Mucosa of gallbladder (tissue), 1 donor: ENCODE measurements at regions not wholly inside any gene's neighbourhood (a gene's known extent, or its start where the extent isn't known, plus 50 kb on each side); places are given as distances from the start of the nearest gene placed in this dataset.

ENCODE experiments used
- DNase-seq: peaks from one replicate; pipeline ENCODE4 v3.0.0-alpha.2; 2020; ENCODE audit warnings: low spot score
- donor health status: DM: no; HTN: no; CAD: no.

DNA sequence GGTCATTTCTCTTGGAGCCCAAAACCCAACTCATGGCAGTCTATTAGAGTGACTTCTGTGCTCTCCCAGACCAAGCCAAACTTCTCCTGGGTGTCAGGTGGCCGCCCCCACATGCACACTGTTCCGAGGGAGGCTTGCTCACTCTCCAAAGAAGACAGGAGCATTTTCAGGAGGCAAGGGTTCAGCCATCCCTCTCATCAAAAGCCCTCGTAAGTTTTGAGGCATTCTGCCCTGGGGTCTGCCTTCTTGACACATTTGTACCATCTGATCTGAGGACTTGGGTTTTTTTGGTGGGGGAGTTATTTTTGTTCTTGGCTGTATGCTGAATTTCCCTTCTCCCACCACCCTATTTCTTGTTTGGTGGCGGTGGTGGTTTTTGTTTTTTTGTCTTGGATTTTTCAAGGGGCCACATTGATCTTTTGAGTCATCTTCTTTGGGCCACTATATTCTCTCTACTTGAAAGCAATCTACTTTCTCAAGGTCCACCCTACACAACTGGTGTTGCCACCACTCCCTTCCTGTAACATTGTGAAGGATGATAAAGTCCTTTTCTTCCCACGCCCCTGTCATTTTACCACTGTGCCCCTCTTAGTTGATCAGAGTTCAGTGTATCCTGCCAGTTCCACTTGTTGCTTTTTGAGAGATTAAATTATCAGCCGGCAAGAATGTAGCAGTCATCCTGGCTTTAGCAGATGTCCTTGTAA, 255.8 kb downstream of the CYP26B1 start:
- no peak for DNase-seq

DNA sequence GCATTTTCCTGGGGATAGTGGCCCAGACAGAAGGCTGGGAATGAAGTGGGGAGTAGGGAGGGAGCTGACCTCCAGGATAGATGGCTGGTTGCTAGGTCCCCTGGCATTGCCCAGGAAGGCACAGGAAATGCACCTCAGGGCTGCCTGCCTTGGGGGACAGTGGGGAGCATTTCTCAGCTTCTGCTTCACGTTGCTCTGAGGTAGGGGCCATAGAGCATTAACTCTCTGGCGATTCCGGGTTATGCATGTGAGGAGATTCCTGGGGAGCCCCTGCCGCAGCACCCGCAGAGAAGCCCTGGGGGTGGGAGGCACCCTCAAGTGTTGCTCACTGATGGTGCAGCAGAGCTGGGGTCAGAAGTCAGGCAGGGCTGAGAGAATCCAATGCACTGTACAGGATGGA, 256.5 kb downstream of the CYP26B1 start:
- DNase-seq = no peak

DNA sequence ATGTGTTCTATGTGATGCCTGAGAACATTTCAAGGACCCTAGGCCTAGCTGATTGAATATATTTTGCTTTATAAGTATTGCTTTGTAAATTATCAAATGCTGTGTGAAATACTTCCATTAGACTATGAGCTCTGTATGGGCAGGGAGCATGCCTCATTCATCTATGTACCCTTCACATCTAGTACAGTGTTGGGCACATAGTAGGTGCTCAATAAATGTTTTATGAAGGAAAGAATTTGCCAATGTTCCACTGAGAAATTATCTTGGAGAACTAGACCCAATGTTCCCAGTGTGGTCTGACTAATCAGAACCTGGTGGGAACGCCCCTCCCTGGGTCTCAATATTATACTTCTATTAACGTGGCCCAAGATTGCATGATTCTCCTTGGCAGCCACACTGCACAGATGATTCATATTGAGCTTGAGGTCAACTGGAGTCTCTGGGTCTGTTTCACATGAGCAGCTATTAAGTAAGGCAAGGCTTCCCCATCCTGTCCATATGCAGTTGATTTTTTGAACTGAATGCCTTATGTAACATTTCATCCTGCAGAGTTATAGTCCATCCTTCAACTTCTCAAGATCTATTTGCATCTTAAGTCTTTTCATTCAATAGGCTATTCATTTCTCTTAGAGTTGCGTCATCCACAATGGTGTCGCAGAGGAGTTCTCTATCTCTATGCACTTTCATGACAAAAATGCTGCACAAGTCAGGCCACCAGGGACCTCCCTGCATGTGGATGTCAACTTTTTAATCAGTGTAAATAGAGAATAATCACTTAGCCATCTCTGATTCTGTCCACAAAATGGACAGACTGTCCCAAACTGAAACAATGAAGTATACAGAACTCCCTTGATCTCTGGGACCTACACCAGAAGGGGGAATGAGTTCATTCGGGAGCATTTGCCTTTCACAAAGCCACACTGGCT, 257.6 kb downstream of the CYP26B1 start:
- DNase-seq = peak; percentile 10

DNA sequence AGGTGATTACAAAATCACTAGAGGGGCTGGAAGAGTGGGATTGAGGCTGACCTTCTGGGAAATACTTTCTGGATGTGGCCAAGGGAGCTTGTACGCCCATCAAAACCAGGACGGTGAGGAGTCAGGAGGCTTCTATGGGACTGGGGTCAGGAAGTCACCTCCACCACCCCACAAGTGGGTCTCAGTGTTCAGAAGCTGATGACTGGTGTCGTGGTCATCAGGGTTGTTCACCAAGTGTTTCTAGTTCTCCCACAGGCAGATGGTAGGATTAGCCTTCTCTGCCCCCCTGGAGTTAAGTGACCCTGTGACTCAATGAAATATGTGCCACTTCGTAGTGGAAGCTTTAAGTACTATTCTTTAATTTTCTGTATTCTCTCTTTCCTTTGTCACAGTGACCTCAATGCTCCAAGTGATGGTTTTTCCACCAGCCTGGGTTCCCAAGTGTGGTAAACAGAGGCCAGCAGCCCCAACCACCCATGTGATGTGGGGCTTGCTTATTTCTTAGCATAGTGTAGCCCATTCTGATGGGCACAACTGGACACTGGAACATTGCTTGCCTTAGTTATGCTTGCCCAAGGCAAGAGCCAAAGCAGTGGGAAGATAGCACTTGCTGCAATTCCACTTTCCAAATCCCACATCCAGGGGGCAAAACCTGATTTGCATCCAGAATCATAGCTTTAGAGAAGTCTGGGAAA, 258.8 kb downstream of the CYP26B1 start:
- no peak for DNase-seq

DNA sequence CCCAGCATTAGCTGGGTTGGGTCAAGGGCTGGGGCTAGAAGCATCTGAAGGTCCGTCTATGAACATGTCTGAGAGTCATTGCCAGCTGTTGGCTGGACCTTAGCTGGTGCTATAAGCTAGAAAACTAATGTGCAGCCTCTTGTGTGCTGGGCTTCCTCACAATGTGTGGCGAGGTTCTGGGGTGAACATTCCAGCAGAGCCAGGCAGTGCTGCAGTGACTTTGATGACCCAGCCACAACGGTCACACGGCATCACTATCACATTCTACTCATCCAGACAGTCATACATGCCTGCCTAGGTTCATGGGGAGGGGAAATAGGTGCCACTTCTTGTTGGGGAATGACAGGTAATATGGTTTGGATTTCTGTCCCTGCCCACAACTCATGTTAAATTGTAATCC, 260.5 kb downstream of the CYP26B1 start:
- no peak for DNase-seq

DNA sequence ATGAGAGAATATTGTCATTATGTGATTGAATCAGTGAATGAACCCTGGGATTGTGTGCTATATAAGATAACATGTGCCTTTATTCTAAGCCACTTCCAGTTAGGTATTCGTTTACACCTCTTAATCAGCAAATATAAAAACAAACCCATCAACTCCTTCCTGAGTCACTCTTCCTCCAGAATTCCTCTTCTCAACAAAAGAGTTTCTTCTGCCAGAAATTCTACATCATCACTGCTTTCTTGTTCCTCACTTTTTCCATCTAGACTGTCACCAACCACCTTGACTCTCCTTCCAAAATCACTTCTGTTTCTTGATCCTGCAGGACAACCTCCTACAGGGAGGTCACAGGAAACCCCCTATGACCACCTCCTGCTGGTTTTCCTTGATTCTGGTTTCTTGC, 261.4 kb downstream of the CYP26B1 start:
- DNase-seq = no peak

DNA sequence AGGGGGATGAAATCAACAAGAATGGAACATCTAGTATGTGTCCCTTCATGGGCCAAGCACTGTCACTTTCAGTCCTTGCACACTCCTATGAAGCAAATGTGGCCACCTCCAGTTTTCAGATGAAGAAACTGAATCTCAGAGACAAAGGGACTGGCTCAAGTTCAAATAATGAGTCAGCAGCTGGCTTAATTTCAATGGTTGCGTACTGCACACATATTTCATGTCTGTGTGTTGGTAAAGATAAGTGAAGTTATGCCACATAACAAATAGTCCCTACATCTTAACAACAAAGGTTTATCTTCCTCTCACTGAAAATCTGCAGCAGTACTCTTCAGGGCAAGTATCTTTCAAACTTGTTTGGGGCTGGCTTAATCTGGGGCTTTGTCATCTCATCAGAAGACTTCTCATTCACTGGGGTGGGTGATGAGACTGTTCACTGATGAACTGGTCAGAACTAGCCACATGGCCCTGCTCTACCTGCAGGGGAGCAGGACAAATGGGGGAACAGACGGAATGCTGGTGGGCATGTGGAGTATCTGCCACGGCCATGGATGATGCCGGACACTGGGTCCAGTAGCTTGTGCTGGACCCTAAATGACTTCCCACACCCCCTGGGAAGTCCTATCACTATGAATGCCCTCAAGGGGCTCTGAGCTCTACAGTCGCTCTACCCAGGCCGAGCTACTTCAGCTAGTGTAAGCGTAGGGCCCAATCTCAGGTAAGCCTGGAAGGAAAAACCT, 263.2 kb downstream of the CYP26B1 start:
- peak; percentile 39 for DNase-seq

DNA sequence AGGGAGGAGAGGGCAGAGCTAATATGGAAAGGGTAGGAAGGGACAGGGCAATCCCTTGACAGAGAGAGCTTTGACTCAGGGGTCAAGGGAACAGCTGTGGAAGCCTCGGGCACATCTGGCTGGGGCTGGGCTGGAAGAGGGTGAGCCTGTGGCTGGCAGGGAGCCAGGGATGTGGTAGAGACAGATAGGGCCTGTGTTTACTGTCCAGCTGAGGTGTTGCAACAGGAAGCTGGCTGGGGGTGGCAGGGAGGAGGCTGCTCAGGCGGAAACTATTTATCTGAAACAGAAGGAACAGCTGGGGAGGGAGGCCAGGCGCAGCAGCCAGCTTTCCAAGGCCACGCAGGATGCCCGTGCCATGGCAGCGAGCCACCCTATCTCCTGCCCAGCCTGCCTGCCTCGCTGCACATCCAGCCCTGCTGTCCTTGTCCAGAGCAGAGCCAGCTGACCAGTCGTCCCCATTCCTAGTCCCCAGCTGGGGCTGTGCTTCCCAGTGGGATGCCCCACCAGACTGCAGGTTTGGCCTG, 264.7 kb downstream of the CYP26B1 start:
- DNase-seq = peak; percentile 80

DNA sequence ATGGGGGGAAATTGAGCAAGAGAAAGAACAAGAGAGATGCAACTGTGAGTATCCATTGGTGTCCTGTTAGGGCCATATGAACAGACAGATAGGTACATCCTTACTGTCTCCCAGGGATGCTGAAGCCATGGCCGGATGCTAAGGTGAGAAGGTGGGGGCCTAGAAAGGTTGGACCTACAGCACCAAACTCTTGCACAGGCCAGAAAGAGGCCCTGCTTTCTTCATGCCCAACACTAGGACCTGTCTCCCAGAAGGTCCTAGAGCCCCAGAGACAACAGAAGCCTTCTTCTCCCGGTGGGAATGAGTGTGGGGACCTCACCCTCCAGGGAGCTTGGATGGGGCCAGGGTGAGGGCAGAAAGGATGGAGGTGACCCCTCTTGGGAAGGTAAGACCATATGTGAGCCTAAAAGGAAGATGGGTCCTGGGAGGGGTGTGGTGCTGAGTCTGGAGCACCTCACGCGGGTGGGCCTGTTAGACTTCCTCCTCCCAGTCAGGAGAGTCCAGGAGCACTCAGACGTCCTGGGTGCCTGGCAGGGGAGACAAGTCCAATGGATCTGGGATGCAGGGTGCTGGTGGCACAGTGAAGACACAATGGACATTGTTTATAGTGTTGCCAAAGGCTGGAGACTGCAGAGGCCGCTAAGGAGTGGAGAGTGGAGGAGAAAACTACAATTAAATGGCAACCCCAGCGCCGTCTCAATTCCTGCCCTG, 265.3 kb downstream of the CYP26B1 start:
- DNase-seq = no peak

DNA sequence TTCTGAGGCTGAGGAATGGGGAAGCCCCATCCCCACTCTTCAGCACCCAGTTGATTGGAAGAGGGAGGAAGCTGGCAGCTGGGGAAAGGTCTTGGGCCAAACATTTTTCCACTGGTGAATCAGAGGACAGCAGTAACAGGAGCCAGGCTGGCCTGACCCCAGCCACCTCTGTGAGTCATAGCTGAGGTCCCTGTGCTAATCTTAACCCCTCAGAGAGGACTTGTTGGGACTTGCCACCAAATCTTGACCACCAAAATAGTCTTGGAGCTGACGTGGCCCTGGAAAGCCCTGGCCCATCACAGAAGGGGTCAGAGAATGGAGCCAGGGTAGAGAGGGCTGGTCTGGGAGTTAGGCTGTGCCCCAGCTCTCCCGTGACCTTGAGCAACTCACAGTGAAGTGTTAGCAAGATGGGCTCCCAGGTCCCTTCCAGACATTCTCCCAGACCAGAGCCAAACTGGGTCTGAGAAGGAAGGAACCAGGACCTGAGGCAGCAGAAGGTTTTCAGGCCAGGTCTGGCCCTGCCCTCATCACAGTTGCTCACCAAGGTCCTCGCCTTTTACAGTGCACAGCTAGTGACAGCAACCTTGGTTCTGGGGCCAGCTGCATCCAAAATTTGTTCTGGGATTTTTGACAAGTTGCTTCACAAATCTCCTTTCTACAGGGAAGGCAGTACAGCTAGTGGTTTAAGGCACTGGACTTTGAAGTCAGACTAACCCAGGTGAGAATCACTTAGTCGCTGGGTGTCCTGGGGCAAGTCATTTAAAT, 266.6 kb downstream of the CYP26B1 start:
- DNase-seq = peak; percentile 19

DNA sequence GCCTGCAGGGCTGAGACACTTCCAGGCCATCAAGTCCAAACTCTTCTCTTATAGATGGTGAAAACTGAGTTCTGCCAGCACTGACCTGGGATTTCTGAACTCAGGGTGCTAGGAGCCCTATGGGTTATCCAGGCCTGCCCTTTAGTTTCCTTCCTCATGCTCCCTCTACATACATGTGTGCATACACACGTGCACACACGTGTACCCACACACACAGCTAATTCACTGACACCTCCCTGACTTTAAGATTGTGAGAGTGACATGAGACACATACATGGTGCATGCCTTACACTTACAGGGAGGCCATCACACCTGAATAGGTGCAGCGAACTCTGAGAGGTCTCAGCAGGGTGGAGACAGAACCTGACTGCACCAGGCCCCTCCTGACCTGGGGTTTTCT, 267.4 kb downstream of the CYP26B1 start:
- no peak for DNase-seq

DNA sequence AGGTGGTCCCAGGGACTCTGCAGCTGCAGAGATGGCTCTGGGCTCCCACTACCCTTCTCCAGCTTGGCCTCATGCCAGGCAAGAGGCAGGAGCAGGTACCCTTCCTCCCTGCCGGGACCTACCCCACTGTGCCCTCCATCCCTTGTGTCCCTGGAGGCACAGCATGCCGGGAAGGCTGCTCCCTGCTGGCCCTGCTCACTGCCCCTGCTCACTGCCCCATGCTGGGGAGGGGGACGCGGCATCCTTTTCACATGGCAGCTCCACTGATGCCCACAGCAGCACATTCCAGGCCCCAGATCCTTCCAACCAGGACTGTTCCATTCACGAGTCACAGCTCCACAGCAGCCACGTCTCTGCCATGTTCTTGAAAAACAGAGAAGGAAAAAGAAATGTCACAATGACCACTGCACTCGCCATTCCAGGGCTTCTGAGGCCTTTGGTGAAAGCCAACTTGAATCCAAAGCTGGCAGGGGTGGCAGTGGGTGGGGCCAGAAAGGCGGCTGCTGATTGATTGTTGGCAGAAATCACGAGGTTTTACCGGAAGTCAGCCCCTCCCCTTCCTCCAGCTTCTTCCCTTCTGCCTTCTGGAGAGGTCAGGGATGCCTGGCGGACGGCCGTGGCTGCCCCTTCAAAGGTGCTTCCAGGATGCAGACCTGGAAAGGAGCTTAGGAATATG, 268.0 kb downstream of the CYP26B1 start:
- no peak for DNase-seq

DNA sequence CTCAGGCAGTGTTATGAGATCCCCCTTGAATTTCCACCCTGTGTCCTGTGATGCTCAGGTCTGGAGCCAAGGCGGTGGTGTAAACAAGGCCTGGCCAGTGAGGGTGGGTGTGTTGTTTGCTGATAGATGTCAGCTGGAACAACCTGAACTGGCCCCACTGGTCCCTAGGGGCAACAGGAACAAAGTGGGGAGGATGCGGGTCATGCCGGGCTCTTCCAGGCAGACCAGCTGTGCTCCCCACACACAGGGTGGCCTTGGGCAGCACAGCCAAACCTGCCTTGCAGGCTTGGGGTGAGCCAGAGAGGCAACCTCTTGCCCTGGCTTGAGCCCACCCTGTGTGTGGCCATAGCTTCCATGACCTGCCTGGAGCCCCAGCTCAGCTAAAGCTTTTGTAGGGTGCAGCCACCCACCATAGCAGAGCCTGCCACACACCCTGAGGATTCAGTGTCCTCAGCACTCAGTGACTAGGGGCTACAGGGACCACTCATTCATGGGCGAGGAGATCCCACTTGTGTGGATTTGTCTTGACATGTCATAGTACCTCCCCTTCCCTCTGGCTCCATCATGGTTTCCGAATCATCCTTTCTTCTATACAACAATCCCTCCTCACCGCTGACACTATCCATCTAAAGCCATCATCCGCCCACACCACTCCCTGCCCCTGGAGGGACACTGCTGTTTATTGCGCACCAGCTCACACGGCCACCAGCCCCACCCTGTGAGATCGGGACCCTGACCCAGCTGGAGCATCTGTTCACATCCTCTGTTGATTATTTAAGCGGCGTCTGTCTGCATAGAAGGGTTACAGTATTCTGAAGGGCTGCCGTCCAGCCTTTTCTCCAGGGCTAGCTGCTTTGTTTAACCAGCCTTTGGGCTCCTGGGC, 268.8 kb downstream of the CYP26B1 start:
- no peak for DNase-seq

DNA sequence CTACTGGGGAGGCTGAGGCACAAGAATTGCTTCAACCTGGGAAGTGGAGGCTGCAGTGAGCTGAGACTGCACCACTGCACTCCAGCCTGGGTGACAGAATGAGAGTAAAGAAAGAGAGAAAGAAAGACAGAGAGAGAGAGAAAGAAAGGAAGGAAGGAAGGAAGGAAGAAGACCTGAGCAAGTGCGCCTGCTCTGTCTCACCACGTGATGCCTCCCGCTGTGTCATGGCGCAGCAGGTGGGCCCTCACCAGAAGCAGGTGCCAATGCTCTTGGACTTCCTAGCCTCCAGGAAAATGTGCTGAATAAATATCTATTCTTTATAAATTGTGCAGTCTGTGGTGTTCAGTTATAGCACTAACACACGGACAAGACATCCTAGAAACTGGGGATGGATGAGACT, 270.0 kb downstream of the CYP26B1 start:
- DNase-seq = no peak

DNA sequence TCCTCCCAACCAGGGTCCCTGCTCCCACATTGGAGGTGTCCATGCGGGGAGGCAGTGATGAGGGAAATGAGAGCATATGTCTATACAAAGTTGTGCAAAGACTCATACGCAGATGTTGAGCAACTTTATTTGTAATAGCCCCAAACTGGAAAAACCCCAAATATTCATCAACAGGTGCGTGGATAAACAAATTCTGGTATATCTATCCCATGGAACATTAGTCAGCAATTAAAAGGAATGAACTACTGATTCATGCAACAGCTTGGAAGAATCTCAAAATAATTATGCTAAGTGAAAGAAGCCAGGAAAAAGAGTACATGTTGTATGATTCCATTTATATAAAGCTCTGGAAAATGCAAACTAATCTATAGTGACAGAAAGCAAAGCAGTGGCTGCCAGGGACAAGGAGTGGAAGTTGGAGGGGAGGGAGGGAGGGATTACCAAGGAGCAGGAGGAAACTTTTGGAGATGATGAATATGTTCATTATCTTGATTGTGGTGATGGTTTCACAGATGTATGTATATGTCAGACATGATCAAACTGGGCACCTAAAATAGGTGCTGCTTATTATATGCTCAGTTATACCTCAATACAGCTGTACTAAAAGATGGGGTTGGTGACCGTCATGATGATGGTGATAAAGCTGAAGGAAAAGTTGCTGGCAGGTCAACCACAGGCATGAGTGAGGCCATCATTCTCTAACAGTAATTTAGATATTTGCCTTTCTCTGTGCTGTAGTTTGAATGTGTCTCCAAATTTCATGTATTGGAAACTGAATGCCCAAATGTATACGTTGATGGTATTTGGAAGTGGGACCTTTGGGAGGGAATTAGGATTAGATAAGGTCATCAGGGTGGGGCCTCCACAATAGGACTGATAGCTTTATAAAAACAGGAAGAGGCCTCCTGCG, 270.9 kb downstream of the CYP26B1 start:
- no peak for DNase-seq

DNA sequence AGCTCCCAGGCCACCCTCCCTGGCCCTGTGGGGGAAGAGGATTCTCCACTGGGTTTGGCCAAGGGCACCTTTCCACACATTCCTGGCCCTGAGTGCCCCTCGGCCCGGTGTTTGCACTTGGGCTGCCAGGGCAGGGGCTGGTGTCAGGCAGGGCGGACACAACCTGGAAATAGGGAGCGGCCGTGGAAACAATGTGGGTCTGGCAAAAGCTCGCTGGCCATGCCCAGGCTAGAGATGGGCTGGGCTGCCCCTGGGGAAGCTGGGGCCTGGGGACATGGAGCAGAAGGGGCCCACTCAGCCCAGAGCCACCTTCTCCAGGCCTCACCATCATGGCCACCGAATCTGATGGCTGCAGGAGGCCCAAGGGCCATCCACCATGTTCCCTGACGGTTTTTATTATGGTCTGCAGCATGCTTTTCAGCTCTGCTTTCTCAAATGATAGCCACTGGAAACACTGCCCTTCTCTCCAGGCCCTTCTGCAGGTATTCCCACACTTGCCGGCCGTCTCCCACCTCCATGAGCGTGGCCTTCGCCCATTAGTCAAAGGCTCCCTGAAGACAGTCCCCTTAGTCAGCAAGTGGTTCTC, 275.1 kb downstream of the CYP26B1 start:
- DNase-seq = no peak

DNA sequence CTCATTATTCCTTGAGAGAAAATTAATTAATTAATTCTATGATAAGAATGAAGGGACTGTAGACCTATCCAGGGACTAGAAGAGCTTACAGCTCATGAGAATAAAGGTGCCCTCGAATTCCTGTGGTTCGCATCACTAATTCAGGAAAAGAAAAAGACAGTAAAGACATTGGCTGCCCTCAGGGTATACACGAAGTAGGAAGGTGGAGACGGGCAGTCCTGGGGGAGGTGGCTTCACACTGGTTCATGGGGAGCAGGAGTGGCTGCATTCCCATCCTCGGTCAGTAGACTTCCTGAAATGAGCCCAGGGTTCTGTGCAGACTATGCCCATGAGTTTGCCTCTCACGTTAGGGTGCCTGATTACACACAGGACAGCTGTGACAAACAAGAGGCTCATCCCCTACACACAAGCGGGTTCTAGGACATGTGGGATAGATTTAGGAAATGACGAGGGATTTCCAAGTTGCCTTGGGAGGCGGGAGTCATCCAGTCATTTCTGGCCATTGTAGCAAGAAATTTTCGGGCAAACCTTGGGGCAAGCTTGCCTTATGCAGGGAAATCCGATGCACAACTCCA, 282.2 kb downstream of the CYP26B1 start:
- no peak for DNase-seq
